Peyer's patch (tissue), 4 donors: ENCODE measurements at regions not wholly inside any gene's neighbourhood (a gene's known extent, or its start where the extent isn't known, plus 50 kb on each side); places are given as distances from the start of the nearest gene placed in this dataset.

Experiments
- DNase-seq, 3 donors: peaks; one replicate each; pipeline ENCODE4 v3.0.0-alpha.2; 2017 to 2019
- H3K27ac ChIP-seq, 4 donors: fragments of 200-600 bp; sonication (generic); one replicate each; pipeline ENCODE4 v1.5.1; 2016 to 2019
- H3K27me3 ChIP-seq, 2 donors: fragments of 200-600 bp; sonication (generic); one replicate each; pipeline ENCODE4 v1.5.1; 2019
- H3K36me3 ChIP-seq, 3 donors: fragments of 200-600 bp; sonication (generic); one replicate each; pipeline ENCODE4 v1.5.1; 2016 to 2019
- H3K4me1 ChIP-seq, 4 donors: fragments of 200-600 bp; sonication (generic); one replicate each; pipeline ENCODE4 v1.5.1; 2016 to 2019
- H3K4me3 ChIP-seq, 4 donors: fragments of 200-600 bp; sonication (generic); 1 replicate in 3 of 4; 2 replicates in 1 of 4; pipeline ENCODE4 v1.5.1; 2016 to 2019; ENCODE audit warnings: mild to moderate bottlenecking in 1 of 4
- H3K9me3 ChIP-seq, 4 donors: fragments of 200-600 bp; sonication (generic); one replicate each; pipeline ENCODE4 v1.5.1; 2016 to 2019; ENCODE audit warnings: mild to moderate bottlenecking in 1 of 4
- CTCF ChIP-seq, 6 experiments: fragments of 450-650 bp in 4 of 6; fragments of 200-600 bp in 2 of 6; sonication (generic) in 1 of 6; IDR thresholded peaks; one replicate each; pipeline ENCODE4 v1.5.1; 2017 to 2019; ENCODE audit warnings: antibody characterized with exemption in 6 of 6, mild to moderate bottlenecking in 3 of 6, moderate library complexity in 1 of 6
- POLR2A ChIP-seq, 2 donors: fragments of 450-650 bp; IDR thresholded peaks; one replicate each; pipeline ENCODE4 v1.5.1; 2017; ENCODE audit warnings: antibody characterized with exemption in 2 of 2, mild to moderate bottlenecking in 2 of 2, moderate library complexity in 2 of 2

- no peaks in the 10 kb centered on the region for H3K36me3 ChIP-seq
- no peaks in the 10 kb centered on the region for H3K27me3 ChIP-seq
- no peaks in the 10 kb centered on the region for H3K4me1 ChIP-seq
- DNase-seq, result no peak
- no peak overlapping the region for H3K27ac ChIP-seq
- H3K4me3 ChIP-seq, result no peak overlapping the region
- H3K9me3 ChIP-seq, result no peaks in the 10 kb centered on the region
- TF ChIP-seq CTCF (IDR thresholded peaks at IDR 0.05) (no peak), POLR2A (IDR thresholded peaks at IDR 0.05) (no peak)
Observed at GRCh38 chr9:86816366-86816765, 130.9 kb downstream of the GAS1 start.

- TF ChIP-seq POLR2A (IDR thresholded peaks at IDR 0.05) (no peak), CTCF (IDR thresholded peaks at IDR 0.05) (no peak)
- DNase-seq, result no peak
- Histone ChIP-seq H3K4me1 (no peaks in the 10 kb centered on the region), H3K27me3 (no peaks in the 10 kb centered on the region), H3K4me3 (no peak overlapping the region), H3K27ac (no peak overlapping the region), H3K36me3 (no peaks in the 10 kb centered on the region), H3K9me3 (no peaks in the 10 kb centered on the region)
Observed at GRCh38 chr9:86812616-86813015, 134.7 kb downstream of the GAS1 start.

GRCh38 chr9:86809759-86810367, 137.4 kb downstream of the GAS1 start:
- no peaks in the 10 kb centered on the region for H3K4me1 ChIP-seq
- no peaks in the 10 kb centered on the region for H3K9me3 ChIP-seq
- TF ChIP-seq CTCF (IDR thresholded peaks at IDR 0.05) (no peak), POLR2A (IDR thresholded peaks at IDR 0.05) (no peak)
- H3K27ac ChIP-seq, result no peak overlapping the region
- DNase-seq, result no peak
- no peaks in the 10 kb centered on the region for H3K36me3 ChIP-seq
- H3K4me3 ChIP-seq, result no peak overlapping the region
- no peaks in the 10 kb centered on the region for H3K27me3 ChIP-seq

- Histone ChIP-seq H3K9me3 (no peaks in the 10 kb centered on the region), H3K36me3 (no peaks in the 10 kb centered on the region)
Observed at GRCh38 chr9:86809151-86809550, 138.2 kb downstream of the GAS1 start.

GRCh38 chr9:86807367-86807976, 139.8 kb downstream of the GAS1 start:
- H3K4me1 ChIP-seq, result no peaks in the 10 kb centered on the region
- H3K27ac ChIP-seq, result no peak overlapping the region
- DNase-seq, result no peak
- no peaks in the 10 kb centered on the region for H3K27me3 ChIP-seq
- H3K4me3 ChIP-seq, result no peak overlapping the region
- no peaks in the 10 kb centered on the region for H3K36me3 ChIP-seq
- TF ChIP-seq POLR2A (IDR thresholded peaks at IDR 0.05), result no peak
- no peaks in the 10 kb centered on the region for H3K9me3 ChIP-seq

More at GRCh38 chr9:86809151-86809550, 138.2 kb downstream of the GAS1 start:
- no peaks in the 10 kb centered on the region for H3K4me1 ChIP-seq
- H3K27ac ChIP-seq, result no peak overlapping the region
- TF ChIP-seq POLR2A (IDR thresholded peaks at IDR 0.05), result no peak
- no peak for TF ChIP-seq CTCF (IDR thresholded peaks at IDR 0.05)
- no peaks in the 10 kb centered on the region for H3K27me3 ChIP-seq
- H3K4me3 ChIP-seq, result no peak overlapping the region
- no peak for DNase-seq

- H3K27ac ChIP-seq, result no peak overlapping the region
- no peak overlapping the region for H3K4me3 ChIP-seq
- no peaks in the 10 kb centered on the region for H3K9me3 ChIP-seq
- H3K4me1 ChIP-seq, result no peaks in the 10 kb centered on the region
- no peaks in the 10 kb centered on the region for H3K27me3 ChIP-seq
- H3K36me3 ChIP-seq, result no peaks in the 10 kb centered on the region
- no peak for TF ChIP-seq POLR2A (IDR thresholded peaks at IDR 0.05)
- TF ChIP-seq CTCF (IDR thresholded peaks at IDR 0.05), result no peak
- no peak for DNase-seq
Observed at GRCh38 chr9:86804011-86804410, 143.3 kb downstream of the GAS1 start.
